Fibroblast of gingiva (primary cell): ENCODE measurements at regions not wholly inside any gene's neighbourhood (a gene's known extent, or its start where the extent isn't known, plus 50 kb on each side); places are given as distances from the start of the nearest gene placed in this dataset.
"Not testable (repeated sequence)": the region's sequence is repeated elsewhere in the genome, so short reads cannot be mapped to it uniquely, and the experiment has no call there.

Experiments used
- DNase-seq: peaks from one replicate; pipeline ENCODE4 v3.0.0-alpha.2; 2011; ENCODE audit warnings: low read depth

GRCh38 chr3:74978684-74979083 is 364.2 kb upstream of the CNTN3 start:
- DNase-seq: no peak

- not testable (repeated sequence) for DNase-seq
Observed at GRCh38 chr3:74985028-74985904, 370.8 kb upstream of the CNTN3 start.

GRCh38 chr3:74988095-74988494 is 373.6 kb upstream of the CNTN3 start:
- DNase-seq: no peak

- DNase-seq: no peak
Observed at GRCh38 chr3:74992898-74993297, 378.4 kb upstream of the CNTN3 start.

GRCh38 chr3:75001330-75001729 is 386.9 kb upstream of the CNTN3 start:
- DNase-seq: no peak

GRCh38 chr3:75012791-75013331 is 398.4 kb upstream of the CNTN3 start:
- DNase-seq: no peak

- DNase-seq: no peak
Observed at GRCh38 chr3:75014008-75014407, 399.5 kb upstream of the CNTN3 start.

- no peak for DNase-seq
Observed at GRCh38 chr3:75015280-75015679, 400.8 kb upstream of the CNTN3 start.

GRCh38 chr3:75035146-75035545 is 420.7 kb upstream of the CNTN3 start:
- DNase-seq: no peak

- DNase-seq: no peak
Observed at GRCh38 chr3:75042941-75043340, 428.5 kb upstream of the CNTN3 start.

GRCh38 chr3:75048650-75049049 is 434.2 kb upstream of the CNTN3 start:
- no peak for DNase-seq

GRCh38 chr3:75049533-75049932 is 435.1 kb upstream of the CNTN3 start:
- DNase-seq: no peak

- no peak for DNase-seq
Observed at GRCh38 chr3:75059120-75059519, 444.7 kb upstream of the CNTN3 start.

GRCh38 chr3:75061806-75062205 is 447.3 kb upstream of the CNTN3 start:
- no peak for DNase-seq

GRCh38 chr3:75075158-75075557 is 460.7 kb upstream of the CNTN3 start:
- DNase-seq: no peak

- DNase-seq: no peak
Observed at GRCh38 chr3:75076481-75076880, 462.0 kb upstream of the CNTN3 start.

- DNase-seq: no peak
Observed at GRCh38 chr3:75078290-75078689, 463.8 kb upstream of the CNTN3 start.

- DNase-seq: no peak
Observed at GRCh38 chr3:75082845-75083244, 468.4 kb upstream of the CNTN3 start.

GRCh38 chr3:75089841-75090240 is 475.4 kb upstream of the CNTN3 start:
- no peak for DNase-seq

- no peak for DNase-seq
Observed at GRCh38 chr3:75101329-75102147, 487.1 kb upstream of the CNTN3 start.

GRCh38 chr3:75110741-75111140 is 496.3 kb upstream of the CNTN3 start:
- DNase-seq: no peak

GRCh38 chr3:75115695-75116094 is 501.2 kb upstream of the CNTN3 start:
- DNase-seq: no peak

- DNase-seq: no peak
Observed at GRCh38 chr3:75118779-75119178, 504.3 kb upstream of the CNTN3 start.
